CD4-positive, alpha-beta memory T cell (primary cell): ENCODE measurements at regions not wholly inside any gene's neighbourhood (a gene's known extent, or its start where the extent isn't known, plus 50 kb on each side); places are given as distances from the start of the nearest gene placed in this dataset.

Source experiments
- CTCF ChIA-PET: fragments of 350-600 bp; sonication (Branson Sonifier 250); formaldehyde crosslinking; loops from one replicate; lab custom pipeline; 2021; ENCODE audit warnings: inconsistent platforms; ENCODE audit not compliant: partially characterized antibody; lab: Charles Lee
- POLR2A ChIA-PET: fragments of 350-600 bp; sonication (Branson Sonifier 250); formaldehyde crosslinking; loops from one replicate; lab custom pipeline; 2021; ENCODE audit not compliant: partially characterized antibody; lab: Charles Lee
- DNase-seq, 5 donors: peaks; one replicate each; pipeline versions ENCODE4 v3.0.0 to v3.0.0-alpha.2; 2020 to 2022; ENCODE audit warnings: mixed read lengths in 1 of 5
- H3K27ac ChIP-seq: one replicate; pipeline ENCODE4 v1.7.0; 2013; ENCODE audit warnings: low read depth, low read length
- H3K27me3 ChIP-seq: 2 replicates; pipeline ENCODE4 v1.7.0; 2013; ENCODE audit warnings: mild to moderate bottlenecking, low read length, moderate library complexity; ENCODE audit not compliant: insufficient read depth
- H3K36me3 ChIP-seq: 2 replicates; pipeline ENCODE4 v1.7.0; 2013; ENCODE audit warnings: mild to moderate bottlenecking, low read length, moderate library complexity; ENCODE audit not compliant: insufficient read depth
- H3K4me1 ChIP-seq: 2 replicates; pipeline ENCODE4 v1.7.0; 2013; ENCODE audit warnings: mild to moderate bottlenecking, low read length, moderate library complexity; ENCODE audit not compliant: insufficient read depth
- H3K4me3 ChIP-seq, 2 donors: one replicate each; pipeline ENCODE4 v1.7.0; 2013; ENCODE audit warnings: low read length in 2 of 2, mild to moderate bottlenecking in 1 of 2
- H3K9me3 ChIP-seq, 2 donors: one replicate each; pipeline ENCODE4 v1.7.0; 2013; ENCODE audit warnings: low read length in 2 of 2, control low read depth in 1 of 2; ENCODE audit not compliant: control insufficient read depth in 1 of 2
- H3K27ac Mint-ChIP-seq, 7 donors: one replicate each; pipeline ENCODE4 v1.8.0; 2020 to 2021; ENCODE audit warnings: mixed read lengths in 7 of 7, mild to moderate bottlenecking in 6 of 7, inconsistent platforms in 3 of 7, moderate library complexity in 3 of 7
- H3K27me3 Mint-ChIP-seq, 2 donors: one replicate each; pipeline ENCODE4 v1.8.0; 2020 to 2021; ENCODE audit warnings: mixed read lengths in 2 of 2
- H3K36me3 Mint-ChIP-seq, 2 donors: one replicate each; pipeline ENCODE4 v1.8.0; 2020 to 2021; ENCODE audit warnings: mixed read lengths in 2 of 2, inconsistent platforms in 1 of 2, mild to moderate bottlenecking in 1 of 2
- H3K4me1 Mint-ChIP-seq, 4 donors: one replicate each; pipeline ENCODE4 v1.8.0; 2020 to 2021; ENCODE audit warnings: mixed read lengths in 4 of 4, mild to moderate bottlenecking in 1 of 4
- H3K4me3 Mint-ChIP-seq, 8 donors: one replicate each; pipeline ENCODE4 v1.8.0; 2020 to 2021; ENCODE audit warnings: mixed read lengths in 8 of 8, mild to moderate bottlenecking in 7 of 8, moderate library complexity in 6 of 8, inconsistent platforms in 3 of 8
- H3K9me3 Mint-ChIP-seq, 8 donors: one replicate each; pipeline ENCODE4 v1.8.0; 2020 to 2021; ENCODE audit warnings: mixed read lengths in 8 of 8, mild to moderate bottlenecking in 5 of 8, inconsistent platforms in 3 of 8, moderate library complexity in 1 of 8
- intact Hi-C: fragments of 100-400 bp; cut with micrococcal nuclease; formaldehyde crosslinking; loops from one replicate; pipeline ENCODE4 v1.15.1; 2023

GRCh38 chrX:97806946-97807345 is 923.2 kb downstream of the RPA4 start:
- Histone ChIP-seq H3K9me3 (no peaks in the 10 kb centered on the region), H3K36me3 (no peaks in the 10 kb centered on the region), H3K4me1 (no peaks in the 10 kb centered on the region), H3K27ac (no peak overlapping the region), H3K4me3 (no peak overlapping the region), H3K27me3 (no peaks in the 10 kb centered on the region)
- H3K27me3 Mint-ChIP-seq, result no peaks in the 10 kb centered on the region
- H3K27ac Mint-ChIP-seq, result no peak overlapping the region
- peaks cover 0 to 6% (median 0%) of the 10 kb centered on the region in 8 donors for H3K9me3 Mint-ChIP-seq
- peaks cover 0 to 10% (median 0%) of the 10 kb centered on the region in 4 donors for H3K4me1 Mint-ChIP-seq
- ChIA-PET POLR2A (no interaction called here), CTCF (no interaction called here)
- no peaks in the 10 kb centered on the region for H3K36me3 Mint-ChIP-seq
- DNase-seq, result no peak
- intact Hi-C loops, result no loop called here
- H3K4me3 Mint-ChIP-seq, result no peak overlapping the region

GRCh38 chrX:97820170-97820569 is 936.5 kb downstream of the RPA4 start:
- H3K27me3 ChIP-seq, result no peaks in the 10 kb centered on the region
- no peaks in the 10 kb centered on the region for H3K36me3 Mint-ChIP-seq
- H3K4me3 ChIP-seq, result no peak overlapping the region
- H3K27ac ChIP-seq, result no peak overlapping the region
- no peak for DNase-seq
- POLR2A ChIA-PET, result no interaction called here
- no peaks in the 10 kb centered on the region for H3K36me3 ChIP-seq
- H3K9me3 Mint-ChIP-seq, result peaks cover 0 to 2% (median 0%) of the 10 kb centered on the region in 8 donors
- no peak overlapping the region for H3K4me3 Mint-ChIP-seq
- H3K4me1 ChIP-seq, result no peaks in the 10 kb centered on the region
- no peaks in the 10 kb centered on the region for H3K4me1 Mint-ChIP-seq
- intact Hi-C loops, result no loop called here
- CTCF ChIA-PET, result no interaction called here
- H3K27me3 Mint-ChIP-seq, result no peaks in the 10 kb centered on the region
- no peaks in the 10 kb centered on the region for H3K9me3 ChIP-seq
- H3K27ac Mint-ChIP-seq, result no peak overlapping the region

GRCh38 chrX:97828471-97828870 is 944.8 kb downstream of the RPA4 start:
- DNase-seq, result no peak
- Mint-ChIP-seq H3K36me3 (no peaks in the 10 kb centered on the region), H3K4me1 (no peaks in the 10 kb centered on the region), H3K27me3 (peaks cover 0 to 1% of the 10 kb centered on the region in 2 donors), H3K9me3 (peaks cover 0 to 2% (median 0%) of the 10 kb centered on the region in 8 donors), H3K27ac (no peak overlapping the region), H3K4me3 (no peak overlapping the region)
- Histone ChIP-seq H3K9me3 (no peaks in the 10 kb centered on the region), H3K27me3 (no peaks in the 10 kb centered on the region), H3K4me3 (no peak overlapping the region), H3K4me1 (no peaks in the 10 kb centered on the region), H3K27ac (no peak overlapping the region), H3K36me3 (no peaks in the 10 kb centered on the region)
- ChIA-PET CTCF (no interaction called here), POLR2A (no interaction called here)
- intact Hi-C loops, result no loop called here

GRCh38 chrX:97835969-97836368 is 952.3 kb downstream of the RPA4 start:
- DNase-seq, result no peak
- H3K27me3 ChIP-seq, result no peaks in the 10 kb centered on the region
- Mint-ChIP-seq H3K27me3 (no peaks in the 10 kb centered on the region), H3K4me3 (no peak overlapping the region), H3K4me1 (no peaks in the 10 kb centered on the region), H3K27ac (no peak overlapping the region), H3K36me3 (no peaks in the 10 kb centered on the region), H3K9me3 (peaks cover 0 to 2% (median 0%) of the 10 kb centered on the region in 8 donors)
- no peak overlapping the region for H3K27ac ChIP-seq
- H3K4me1 ChIP-seq, result no peaks in the 10 kb centered on the region
- intact Hi-C loops, result no loop called here
- no peak overlapping the region for H3K4me3 ChIP-seq
- H3K9me3 ChIP-seq, result no peaks in the 10 kb centered on the region
- H3K36me3 ChIP-seq, result no peaks in the 10 kb centered on the region
- POLR2A ChIA-PET, result no interaction called here
- CTCF ChIA-PET, result no interaction called here

- H3K36me3 ChIP-seq, result no peaks in the 10 kb centered on the region
- H3K4me3 ChIP-seq, result no peak overlapping the region
- H3K9me3 ChIP-seq, result no peaks in the 10 kb centered on the region
- H3K27me3 Mint-ChIP-seq, result no peaks in the 10 kb centered on the region
- DNase-seq, result no peak
- no peak overlapping the region for H3K27ac ChIP-seq
- H3K36me3 Mint-ChIP-seq, result no peaks in the 10 kb centered on the region
- POLR2A ChIA-PET, result no interaction called here
- H3K27ac Mint-ChIP-seq, result no peak overlapping the region
- CTCF ChIA-PET, result no interaction called here
- H3K27me3 ChIP-seq, result no peaks in the 10 kb centered on the region
- H3K4me1 ChIP-seq, result no peaks in the 10 kb centered on the region
- H3K9me3 Mint-ChIP-seq, result peaks cover 0 to 10% (median 3%) of the 10 kb centered on the region in 8 donors
- no peak overlapping the region for H3K4me3 Mint-ChIP-seq
- no peaks in the 10 kb centered on the region for H3K4me1 Mint-ChIP-seq
- intact Hi-C loops, result no loop called here
Observed at GRCh38 chrX:97841544-97842179, 958.0 kb downstream of the RPA4 start.

- ChIA-PET POLR2A (no interaction called here), CTCF (no interaction called here)
- no peak overlapping the region for H3K4me3 Mint-ChIP-seq
- H3K9me3 Mint-ChIP-seq, result peaks cover 0 to 10% (median 3%) of the 10 kb centered on the region in 8 donors
- H3K27ac Mint-ChIP-seq, result no peak overlapping the region
- intact Hi-C loops, result no loop called here
- no peaks in the 10 kb centered on the region for H3K9me3 ChIP-seq
- H3K27me3 ChIP-seq, result no peaks in the 10 kb centered on the region
- no peak for DNase-seq
- no peak overlapping the region for H3K4me3 ChIP-seq
- no peaks in the 10 kb centered on the region for H3K4me1 Mint-ChIP-seq
- H3K4me1 ChIP-seq, result no peaks in the 10 kb centered on the region
- no peaks in the 10 kb centered on the region for H3K27me3 Mint-ChIP-seq
- H3K36me3 Mint-ChIP-seq, result no peaks in the 10 kb centered on the region
- no peaks in the 10 kb centered on the region for H3K36me3 ChIP-seq
- no peak overlapping the region for H3K27ac ChIP-seq
Observed at GRCh38 chrX:97842468-97843199, 958.9 kb downstream of the RPA4 start.

GRCh38 chrX:97843200-97843811 is 959.6 kb downstream of the RPA4 start:
- Mint-ChIP-seq H3K27me3 (no peaks in the 10 kb centered on the region), H3K4me1 (no peaks in the 10 kb centered on the region), H3K27ac (no peak overlapping the region), H3K4me3 (no peak overlapping the region), H3K9me3 (peaks cover 0 to 13% (median 5%) of the 10 kb centered on the region in 8 donors), H3K36me3 (no peaks in the 10 kb centered on the region)
- no peaks in the 10 kb centered on the region for H3K9me3 ChIP-seq
- H3K4me1 ChIP-seq, result no peaks in the 10 kb centered on the region
- intact Hi-C loops, result no loop called here
- no peak for DNase-seq
- ChIA-PET CTCF (no interaction called here), POLR2A (no interaction called here)
- H3K4me3 ChIP-seq, result no peak overlapping the region
- no peaks in the 10 kb centered on the region for H3K27me3 ChIP-seq
- no peaks in the 10 kb centered on the region for H3K36me3 ChIP-seq
- H3K27ac ChIP-seq, result no peak overlapping the region
